ENCODE measurements at regions not wholly inside any gene's neighbourhood (a gene's known extent, or its start where the extent isn't known, plus 50 kb on each side); places are given as distances from the start of the nearest gene placed in this dataset.

DNA sequence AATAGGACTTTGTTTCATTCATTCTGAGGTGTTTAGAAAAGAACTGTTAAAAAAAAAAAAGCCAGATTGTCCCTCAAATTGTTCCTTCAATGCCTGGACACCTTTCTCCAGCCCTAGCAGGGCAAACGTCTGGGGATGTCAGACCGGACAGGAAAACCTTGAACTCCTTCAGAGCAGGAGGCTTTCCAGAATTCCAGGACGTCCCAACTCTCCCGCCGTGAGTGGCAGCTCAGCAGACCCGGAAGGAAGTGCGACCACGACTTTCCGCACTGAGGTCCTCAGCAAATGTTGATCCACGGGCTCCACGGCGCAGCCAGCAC lies 139.1 kb downstream of the DLL1 start:
- WGBS, 2 donors, result 55 to 65% methylated on average over 12 of the region's 12 CpGs
- peaks cover 16% of the 10 kb centered on the region for H3K4me1 ChIP-seq
- no peaks in the 10 kb centered on the region for H3K27me3 ChIP-seq
- H3K36me3 ChIP-seq (ENCODE audit: low read depth, missing control alignments), result no peaks in the 10 kb centered on the region
- H3K27ac ChIP-seq, result peak overlapping the region; percentile 25 to 81
- intact Hi-C loops (cut with DNase I; ENCODE audit: low total_unique reads), result no loop called here
- H3K4me3 ChIP-seq, result no peak overlapping the region
- TF ChIP-seq POLR2A (IDR thresholded peaks at IDR 0.05), result no peak
- TF ChIP-seq, protein P1, sequence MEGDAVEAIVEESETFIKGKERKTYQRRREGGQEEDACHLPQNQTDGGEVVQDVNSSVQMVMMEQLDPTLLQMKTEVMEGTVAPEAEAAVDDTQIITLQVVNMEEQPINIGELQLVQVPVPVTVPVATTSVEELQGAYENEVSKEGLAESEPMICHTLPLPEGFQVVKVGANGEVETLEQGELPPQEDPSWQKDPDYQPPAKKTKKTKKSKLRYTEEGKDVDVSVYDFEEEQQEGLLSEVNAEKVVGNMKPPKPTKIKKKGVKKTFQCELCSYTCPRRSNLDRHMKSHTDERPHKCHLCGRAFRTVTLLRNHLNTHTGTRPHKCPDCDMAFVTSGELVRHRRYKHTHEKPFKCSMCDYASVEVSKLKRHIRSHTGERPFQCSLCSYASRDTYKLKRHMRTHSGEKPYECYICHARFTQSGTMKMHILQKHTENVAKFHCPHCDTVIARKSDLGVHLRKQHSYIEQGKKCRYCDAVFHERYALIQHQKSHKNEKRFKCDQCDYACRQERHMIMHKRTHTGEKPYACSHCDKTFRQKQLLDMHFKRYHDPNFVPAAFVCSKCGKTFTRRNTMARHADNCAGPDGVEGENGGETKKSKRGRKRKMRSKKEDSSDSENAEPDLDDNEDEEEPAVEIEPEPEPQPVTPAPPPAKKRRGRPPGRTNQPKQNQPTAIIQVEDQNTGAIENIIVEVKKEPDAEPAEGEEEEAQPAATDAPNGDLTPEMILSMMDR (IDR thresholded peaks at IDR 0.05), result no peak
- H3K9me3 ChIP-seq, result no peaks in the 10 kb centered on the region
- DNase-seq, result no peak

DNA sequence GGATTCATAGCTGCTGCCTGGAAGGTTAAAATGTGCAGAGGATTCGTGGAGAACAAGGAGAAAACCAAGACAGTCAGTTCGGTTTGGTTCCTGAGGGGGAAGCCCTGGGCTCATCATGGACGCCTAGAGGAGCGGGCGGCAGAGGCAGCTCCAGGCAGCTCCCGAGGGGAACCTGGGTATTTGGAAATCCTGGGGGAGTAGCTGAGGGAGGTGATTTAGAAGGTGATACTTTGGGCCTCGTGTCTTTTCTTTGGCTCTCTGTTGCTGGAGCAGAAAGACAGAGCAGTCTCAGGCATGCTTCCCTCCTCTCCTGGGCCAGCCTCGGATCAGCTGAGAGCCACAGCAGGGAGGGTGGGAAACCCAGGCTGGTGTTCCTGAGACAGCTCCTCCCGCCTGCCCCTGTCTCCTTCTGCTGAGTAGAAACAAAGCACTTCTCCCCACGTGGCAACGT lies 139.5 kb downstream of the DLL1 start:
- H3K4me1 ChIP-seq, result peaks cover 16% of the 10 kb centered on the region
- H3K27me3 ChIP-seq, result no peaks in the 10 kb centered on the region
- intact Hi-C loops (cut with DNase I; ENCODE audit: low total_unique reads), result no loop called here
- H3K4me3 ChIP-seq, result no peak overlapping the region
- no peak for DNase-seq
- no peaks in the 10 kb centered on the region for H3K36me3 ChIP-seq (ENCODE audit: low read depth, missing control alignments)
- TF ChIP-seq, protein P1 (IDR thresholded peaks at IDR 0.05), result no peak
- H3K27ac ChIP-seq, result peak overlapping the region in 1 of 2 donors; percentile 81
- no peaks in the 10 kb centered on the region for H3K9me3 ChIP-seq
- 53 to 62% methylated on average over 9 to 11 of the region's 11 CpGs for WGBS, 2 donors

DNA sequence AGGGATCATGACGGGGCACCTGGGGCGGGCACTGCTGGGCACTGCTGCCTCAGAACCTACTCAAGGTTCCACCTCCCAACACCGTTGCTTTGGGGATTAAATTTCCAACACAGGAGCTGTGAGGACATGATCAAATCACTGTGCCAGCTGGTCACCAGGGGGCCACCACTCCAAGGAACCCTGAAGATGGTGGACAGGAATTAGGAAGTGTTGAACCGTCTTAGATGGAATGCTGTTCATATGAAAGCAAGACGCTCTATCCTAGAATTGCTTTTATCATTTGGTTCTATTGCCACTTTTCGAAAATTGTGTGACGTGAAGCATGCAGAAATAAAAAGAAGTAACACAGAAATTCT lies 140.3 kb downstream of the DLL1 start:
- intact Hi-C loops (cut with DNase I; ENCODE audit: low total_unique reads), result no loop called here
- peaks cover 16% of the 10 kb centered on the region for H3K4me1 ChIP-seq
- WGBS, 2 donors, result 81 to 83% methylated on average over 5 to 7 of the region's 7 CpGs

DNA sequence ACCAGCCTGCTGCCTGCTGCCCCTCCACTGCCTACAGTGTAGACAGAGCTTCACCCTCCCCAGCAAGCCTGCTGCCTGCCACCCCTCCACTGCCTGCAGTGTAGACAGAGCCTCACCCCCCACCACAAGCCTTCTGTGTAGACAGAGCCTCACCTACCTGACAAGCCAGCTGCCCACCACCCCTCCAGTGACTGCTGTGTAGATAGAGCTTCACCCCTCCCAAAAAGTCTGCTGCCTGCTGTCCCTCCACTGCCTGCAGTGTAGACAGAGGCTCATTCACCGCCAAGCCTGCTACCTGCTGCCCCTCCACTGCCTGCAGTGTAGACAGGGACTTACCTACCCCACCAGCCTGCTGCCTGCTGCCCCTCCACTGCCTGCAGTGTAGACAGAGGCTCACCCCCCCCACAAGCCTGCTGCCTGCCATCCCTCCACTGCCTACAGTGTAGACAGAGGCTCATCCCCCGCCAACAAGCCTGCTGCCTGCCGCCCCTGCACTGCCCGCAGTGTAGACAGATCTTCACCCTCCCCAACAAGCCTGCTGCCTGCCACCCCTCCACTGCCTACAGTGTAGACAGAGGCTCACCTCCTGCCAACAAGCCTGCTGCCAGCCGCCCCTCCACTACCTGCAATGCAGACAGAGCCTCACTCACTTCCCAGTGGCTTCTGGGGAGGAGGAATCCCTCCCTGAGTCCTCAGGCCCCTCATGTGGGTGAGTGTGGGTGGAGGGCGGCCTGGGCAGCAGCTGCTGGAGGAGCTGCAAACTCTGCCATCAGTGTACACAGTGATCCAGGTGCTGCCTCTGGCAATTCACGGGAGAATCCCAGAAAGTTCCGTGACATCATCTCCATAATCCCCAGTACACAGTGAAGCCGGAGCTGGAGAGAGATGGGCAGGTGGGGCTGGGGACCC lies 140.9 kb downstream of the DLL1 start:
- no peaks in the 10 kb centered on the region for H3K27me3 ChIP-seq
- no peaks in the 10 kb centered on the region for H3K36me3 ChIP-seq (ENCODE audit: low read depth, missing control alignments)
- H3K4me3 ChIP-seq, result no peak overlapping the region
- TF ChIP-seq, protein P1 (IDR thresholded peaks at IDR 0.05), result no peak
- TF ChIP-seq POLR2A (IDR thresholded peaks at IDR 0.05), result no peak
- WGBS, 2 donors, result 92 to 94% methylated on average over 7 to 9 of the region's 9 CpGs
- no peaks in the 10 kb centered on the region for H3K9me3 ChIP-seq
- H3K27ac ChIP-seq, result no peak overlapping the region
- intact Hi-C loops (cut with DNase I; ENCODE audit: low total_unique reads), result no loop called here
- H3K4me1 ChIP-seq, result peaks cover 19% of the 10 kb centered on the region
- no peak for DNase-seq

More for the DNA sequence above, 140.3 kb downstream of the DLL1 start:
- no peak for TF ChIP-seq POLR2A (IDR thresholded peaks at IDR 0.05)
- TF ChIP-seq, protein P1 (IDR thresholded peaks at IDR 0.05), result no peak
- no peak for DNase-seq
- Histone ChIP-seq H3K27ac (no peak overlapping the region), H3K36me3 (ENCODE audit: low read depth, missing control alignments) (no peaks in the 10 kb centered on the region), H3K27me3 (no peaks in the 10 kb centered on the region), H3K4me3 (no peak overlapping the region), H3K9me3 (no peaks in the 10 kb centered on the region)

Data from testis (tissue), 2 donors.